ENCODE measurements at regions not wholly inside any gene's neighbourhood (a gene's known extent, or its start where the extent isn't known, plus 50 kb on each side); places are given as distances from the start of the nearest gene placed in this dataset.

DNA sequence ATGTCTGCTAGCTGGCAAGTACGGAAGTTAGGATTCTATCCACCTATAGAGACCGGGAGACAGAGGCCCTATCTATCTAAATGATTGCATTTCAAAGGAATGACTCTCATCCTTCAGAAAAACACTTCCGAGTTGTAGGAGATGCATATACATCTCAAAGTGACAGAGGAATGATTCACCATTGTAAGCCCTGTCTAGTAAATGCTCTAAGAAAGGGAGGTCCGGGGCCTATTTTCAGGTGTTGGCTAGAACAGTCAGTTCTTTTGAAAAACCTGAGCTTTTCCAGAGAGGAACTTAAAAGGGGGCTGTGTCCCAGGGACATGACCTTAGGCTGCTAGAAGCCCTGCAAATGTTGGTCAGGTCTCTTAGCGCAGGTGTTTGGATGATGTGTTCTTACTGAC lies 262.9 kb upstream of the IL1RAPL1 start:
- Histone ChIP-seq H3K9ac (ENCODE audit: control insufficient read depth, insufficient read depth, low read length) (no peak overlapping the region), H3K9me3 (replicated peaks; ENCODE audit: control insufficient read depth, insufficient read depth, low read length) (no peaks in the 10 kb centered on the region), H3K27me3 (replicated peaks in 1 of 2; ENCODE audit: control insufficient read depth in 2 of 2, insufficient read depth in 2 of 2, low read length in 1 of 2) (no peaks in the 10 kb centered on the region), H2AFZ (ENCODE audit: control insufficient read depth, low read depth, low read length) (no peak overlapping the region), H3K27ac (ENCODE audit: control insufficient read depth, insufficient read depth) (no peak overlapping the region), H3K4me3 (no peak overlapping the region), H3K4me2 (ENCODE audit: control insufficient read depth, insufficient read depth) (no peak overlapping the region), H4K20me1 (ENCODE audit: control insufficient read depth, insufficient read depth) (no peaks in the 10 kb centered on the region), H3K36me3 (ENCODE audit: control insufficient read depth in 2 of 2, insufficient read depth in 2 of 2, low read length in 1 of 2) (no peaks in the 10 kb centered on the region), H3K4me1 (ENCODE audit: control insufficient read depth, insufficient read depth, low read length) (no peaks in the 10 kb centered on the region), H3K79me2 (ENCODE audit: control insufficient read depth, insufficient read depth, low read length) (no peaks in the 10 kb centered on the region)
- SMC1A ChIA-PET (ENCODE audit: uncharacterized antibody, unreplicated experiment): interaction anchor here (0.6 kb wide), 1 partner anchor 1587 kb away, joined by 3 read pairs; no protein-coding TSS in a partner anchor
- POLR2A ChIA-PET: no interaction called here
- ATAC-seq (no peak), DNase-seq (ENCODE audit: low read depth, low spot score) (no peak), FAIRE-seq (no peak)
- in situ Hi-C loops (cut with MboI) (no loop called here), intact Hi-C loops (cut with micrococcal nuclease; ENCODE audit: unreplicated experiment) (no loop called here)
- no TSS peak for BruUV-seq (replicated peaks)
- RAD21 ChIA-PET (ENCODE audit: unreplicated experiment): no interaction called here
- 12% methylated on average over 5 of the region's 5 CpGs for WGBS (ENCODE audit: insufficient coverage, insufficient replicate concordance, low lambda C conversion rate, missing lambda C conversion rate)
- CTCF ChIA-PET: no interaction called here
- TF ChIP-seq NR2F1 (conservative IDR thresholded peaks at IDR 0.05): no peak

DNA sequence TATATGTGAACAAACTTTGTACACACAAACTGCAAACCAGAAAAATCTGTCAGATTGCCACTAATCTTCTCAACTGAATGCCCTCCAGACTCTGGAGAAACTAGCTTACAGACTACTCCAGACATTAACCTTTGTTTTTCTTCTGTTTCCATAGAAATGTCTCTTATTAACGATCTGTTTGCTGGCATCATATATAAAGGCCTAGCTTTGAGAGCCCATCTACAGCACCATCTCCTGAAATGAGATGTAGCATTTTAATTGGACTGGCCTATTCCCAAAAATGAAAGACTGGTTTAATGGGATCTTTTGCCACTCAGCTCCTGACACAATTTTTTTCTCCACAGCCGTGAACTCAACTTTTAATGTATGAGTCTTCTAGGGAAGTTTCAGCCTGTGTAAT lies 266.0 kb upstream of the IL1RAPL1 start:
- Histone ChIP-seq H3K9me3 (replicated peaks; ENCODE audit: control insufficient read depth, insufficient read depth, low read length) (no peaks in the 10 kb centered on the region), H4K20me1 (ENCODE audit: control insufficient read depth, insufficient read depth) (no peaks in the 10 kb centered on the region), H3K4me3 (no peak overlapping the region), H3K27ac (ENCODE audit: control insufficient read depth, insufficient read depth) (no peak overlapping the region), H3K9ac (ENCODE audit: control insufficient read depth, insufficient read depth, low read length) (no peak overlapping the region), H3K4me2 (ENCODE audit: control insufficient read depth, insufficient read depth) (no peak overlapping the region), H3K27me3 (replicated peaks in 1 of 2; ENCODE audit: control insufficient read depth in 2 of 2, insufficient read depth in 2 of 2, low read length in 1 of 2) (no peaks in the 10 kb centered on the region), H2AFZ (ENCODE audit: control insufficient read depth, low read depth, low read length) (no peak overlapping the region), H3K79me2 (ENCODE audit: control insufficient read depth, insufficient read depth, low read length) (no peaks in the 10 kb centered on the region), H3K36me3 (ENCODE audit: control insufficient read depth in 2 of 2, insufficient read depth in 2 of 2, low read length in 1 of 2) (no peaks in the 10 kb centered on the region), H3K4me1 (ENCODE audit: control insufficient read depth, insufficient read depth, low read length) (no peaks in the 10 kb centered on the region)
- FAIRE-seq (no peak), ATAC-seq (no peak), DNase-seq (ENCODE audit: low read depth, low spot score) (no peak)
- in situ Hi-C loops (cut with MboI) (no loop called here), intact Hi-C loops (cut with micrococcal nuclease; ENCODE audit: unreplicated experiment) (no loop called here)
- 15% methylated on average over 2 of the region's 2 CpGs for WGBS (ENCODE audit: insufficient coverage, insufficient replicate concordance, low lambda C conversion rate, missing lambda C conversion rate)
- POLR2A ChIA-PET: no interaction called here
- SMC1A ChIA-PET (ENCODE audit: uncharacterized antibody, unreplicated experiment): no interaction called here
- CTCF ChIA-PET: no interaction called here
- BruUV-seq (replicated peaks): no TSS peak
- RAD21 ChIA-PET (ENCODE audit: unreplicated experiment): no interaction called here
- TF ChIP-seq KLF5 (IDR thresholded peaks at IDR 0.05; ENCODE audit: partially characterized antibody): no peak
- TF ChIP-seq TCF7 (IDR thresholded peaks at IDR 0.05; ENCODE audit: borderline replicate concordance): no peak
- TF ChIP-seq SMAD5 (IDR thresholded peaks at IDR 0.05; ENCODE audit: low read depth): no peak
- no peak for TF ChIP-seq YY1 (IDR thresholded peaks at IDR 0.05; ENCODE audit: low read depth, low read length)
- TF ChIP-seq BCL11A (IDR thresholded peaks at IDR 0.05; ENCODE audit: low read depth, low read length): no peak
- TF ChIP-seq SPI1 (IDR thresholded peaks at IDR 0.05; ENCODE audit: borderline replicate concordance, insufficient read depth, low read depth, low read length): no peak
- no peak for TF ChIP-seq CBX5 (IDR thresholded peaks at IDR 0.05; ENCODE audit: low read depth)
- no peak for TF ChIP-seq CHD1 (IDR thresholded peaks at IDR 0.05; ENCODE audit: low read depth, low read length)
- TF ChIP-seq, protein P1, sequence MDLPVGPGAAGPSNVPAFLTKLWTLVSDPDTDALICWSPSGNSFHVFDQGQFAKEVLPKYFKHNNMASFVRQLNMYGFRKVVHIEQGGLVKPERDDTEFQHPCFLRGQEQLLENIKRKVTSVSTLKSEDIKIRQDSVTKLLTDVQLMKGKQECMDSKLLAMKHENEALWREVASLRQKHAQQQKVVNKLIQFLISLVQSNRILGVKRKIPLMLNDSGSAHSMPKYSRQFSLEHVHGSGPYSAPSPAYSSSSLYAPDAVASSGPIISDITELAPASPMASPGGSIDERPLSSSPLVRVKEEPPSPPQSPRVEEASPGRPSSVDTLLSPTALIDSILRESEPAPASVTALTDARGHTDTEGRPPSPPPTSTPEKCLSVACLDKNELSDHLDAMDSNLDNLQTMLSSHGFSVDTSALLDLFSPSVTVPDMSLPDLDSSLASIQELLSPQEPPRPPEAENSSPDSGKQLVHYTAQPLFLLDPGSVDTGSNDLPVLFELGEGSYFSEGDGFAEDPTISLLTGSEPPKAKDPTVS (IDR thresholded peaks at IDR 0.05; ENCODE audit: low read depth, low read length): no peak
- no peak for TF ChIP-seq DPF2 (IDR thresholded peaks at IDR 0.05)
- TF ChIP-seq, protein P2, sequence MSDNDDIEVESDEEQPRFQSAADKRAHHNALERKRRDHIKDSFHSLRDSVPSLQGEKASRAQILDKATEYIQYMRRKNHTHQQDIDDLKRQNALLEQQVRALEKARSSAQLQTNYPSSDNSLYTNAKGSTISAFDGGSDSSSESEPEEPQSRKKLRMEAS (IDR thresholded peaks at IDR 0.05; ENCODE audit: low read depth, low read length): no peak

Measured in GM12878 (cell line).